Mononuclear cell (primary cell): ENCODE measurements at regions not wholly inside any gene's neighbourhood (a gene's known extent, or its start where the extent isn't known, plus 50 kb on each side); places are given as distances from the start of the nearest gene placed in this dataset.

ENCODE experiments used
- H3K27me3 ChIP-seq: 2 replicates; pipeline ENCODE4 v1.6.0; 2011; ENCODE audit warnings: low read length, control low read depth; ENCODE audit not compliant: insufficient read depth
- H3K4me1 ChIP-seq: 2 replicates; pipeline ENCODE4 v1.5.1; 2011; ENCODE audit warnings: mild to moderate bottlenecking, low read length, control low read depth; ENCODE audit not compliant: insufficient read depth
- H3K4me3 ChIP-seq: 2 replicates; pipeline ENCODE4 v1.5.1; 2011; ENCODE audit warnings: mild to moderate bottlenecking, low read length, moderate library complexity
- H3K9me3 ChIP-seq: 2 replicates; pipeline ENCODE4 v1.5.1; 2011; ENCODE audit warnings: low read depth, mild to moderate bottlenecking, control low read depth, low read length

DNA sequence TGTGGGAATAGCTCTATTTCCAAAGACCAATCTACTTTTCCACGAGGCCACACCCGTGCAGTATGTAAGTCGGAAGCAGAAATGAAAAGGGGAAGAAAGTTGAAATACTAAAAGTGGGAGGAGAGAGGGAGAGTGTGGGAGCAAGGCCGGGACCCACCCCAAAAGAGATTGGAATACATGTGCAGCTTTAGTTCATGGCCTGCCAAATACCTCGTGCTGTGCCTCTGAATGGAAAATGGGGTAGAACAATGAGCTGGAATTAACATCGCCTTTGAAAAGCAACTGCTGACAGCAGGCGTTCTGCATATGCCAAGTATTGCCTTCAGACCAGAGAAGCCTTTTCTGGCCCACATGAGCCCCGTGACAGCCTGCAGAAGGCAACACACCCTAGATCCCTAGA, 155.6 kb downstream of the CD83 start:
- Histone ChIP-seq H3K9me3 (no peaks in the 10 kb centered on the region), H3K4me1 (peaks cover 82% of the 10 kb centered on the region)

GRCh38 chr6:14274016-14274415, 156.4 kb downstream of the CD83 start:
- no peak overlapping the region for H3K4me3 ChIP-seq
- H3K27me3 ChIP-seq, result no peaks in the 10 kb centered on the region
- no peaks in the 10 kb centered on the region for H3K9me3 ChIP-seq
- peaks cover 89% of the 10 kb centered on the region for H3K4me1 ChIP-seq

More for the DNA sequence above, 155.6 kb downstream of the CD83 start:
- H3K27me3 ChIP-seq, result no peaks in the 10 kb centered on the region
- no peak overlapping the region for H3K4me3 ChIP-seq

DNA sequence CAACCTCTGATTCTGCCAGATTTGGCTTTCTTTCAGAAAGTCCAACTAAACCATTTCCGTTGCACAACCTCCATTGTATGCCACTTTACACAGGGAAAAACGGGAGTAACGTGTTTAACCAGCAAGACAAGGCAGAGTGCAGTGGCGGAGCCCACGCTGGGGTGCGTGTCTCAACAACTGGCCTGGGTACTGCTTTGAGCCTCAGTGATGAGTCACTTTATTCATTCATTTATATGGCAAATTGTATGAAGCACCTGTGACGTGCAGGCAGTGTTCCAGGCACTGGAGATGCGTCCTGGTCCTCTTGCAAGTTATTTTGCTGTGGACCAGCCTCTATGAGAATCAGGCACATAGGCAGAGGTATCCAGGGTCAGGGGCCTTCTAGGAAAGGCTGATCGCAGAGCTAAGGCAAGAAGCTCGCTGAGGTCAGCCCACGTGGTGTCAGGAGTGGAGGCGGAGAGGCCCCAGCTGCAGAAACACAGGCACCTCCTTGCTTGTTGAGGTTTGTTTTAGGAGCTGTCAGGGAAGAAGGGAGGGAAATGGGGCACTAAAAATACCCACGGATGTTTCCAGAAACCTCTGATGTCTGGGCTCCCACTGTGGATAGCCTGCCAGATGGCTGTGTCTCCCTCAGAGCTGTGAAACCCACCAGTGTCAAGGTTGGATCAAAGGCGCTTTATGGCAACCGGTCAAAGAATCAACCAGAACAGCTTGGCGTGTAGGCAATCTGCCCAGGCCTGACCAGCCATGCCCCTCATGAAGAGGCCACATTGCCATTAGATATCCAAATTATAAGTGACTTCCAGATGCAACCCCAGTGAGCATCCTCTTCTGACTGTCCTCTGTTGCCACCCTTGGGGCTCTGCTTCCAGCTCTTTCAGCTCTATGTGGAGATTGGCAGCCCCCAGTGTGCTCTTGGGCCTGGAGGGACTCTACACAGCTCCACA, 157.2 kb downstream of the CD83 start:
- no peak overlapping the region for H3K4me3 ChIP-seq
- H3K9me3 ChIP-seq, result no peaks in the 10 kb centered on the region
- H3K4me1 ChIP-seq, result peaks cover 83% of the 10 kb centered on the region
- H3K27me3 ChIP-seq, result no peaks in the 10 kb centered on the region

DNA sequence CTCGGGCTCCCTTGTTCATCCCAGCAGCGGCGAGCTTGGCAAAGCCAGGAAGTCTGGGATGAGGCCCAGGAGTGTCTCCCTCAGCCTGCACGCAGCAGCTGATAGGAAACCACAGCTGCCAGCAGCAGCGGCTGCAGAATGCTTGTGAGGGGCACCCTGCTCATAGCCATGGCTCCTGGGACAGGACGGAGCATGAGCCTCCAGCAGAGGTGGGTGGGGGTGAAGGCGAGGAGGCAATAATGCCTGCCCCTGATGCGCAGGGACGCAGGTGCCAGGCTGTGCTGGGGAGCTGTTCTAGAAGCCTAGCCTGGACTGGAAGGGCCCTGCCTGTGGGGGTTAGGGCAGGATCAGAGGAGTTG, 157.9 kb downstream of the CD83 start:
- H3K4me1 ChIP-seq, result peaks cover 77% of the 10 kb centered on the region
- no peaks in the 10 kb centered on the region for H3K9me3 ChIP-seq
- H3K4me3 ChIP-seq, result no peak overlapping the region
- no peaks in the 10 kb centered on the region for H3K27me3 ChIP-seq

DNA sequence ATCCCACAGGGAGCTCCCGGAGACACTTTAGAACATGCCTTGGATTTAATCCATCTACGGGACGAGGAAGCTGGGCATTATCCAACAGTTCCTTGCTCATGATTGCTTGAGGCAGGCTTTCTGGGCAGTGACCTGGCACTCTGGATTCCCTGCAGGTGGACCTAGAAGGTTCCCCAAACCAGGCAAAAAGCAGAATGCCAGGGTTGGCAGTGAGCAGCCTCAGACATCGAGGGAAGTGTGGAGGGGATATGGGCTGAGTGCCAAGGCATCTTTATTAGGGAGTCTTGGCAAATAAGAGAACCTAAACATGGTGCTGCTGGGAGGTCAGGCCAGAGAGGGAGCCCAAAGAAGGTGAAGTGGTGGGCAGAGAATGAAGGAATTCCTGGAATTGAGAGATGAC, 158.5 kb downstream of the CD83 start:
- H3K27me3 ChIP-seq, result no peaks in the 10 kb centered on the region
- H3K9me3 ChIP-seq, result no peaks in the 10 kb centered on the region
- H3K4me1 ChIP-seq, result peaks cover 72% of the 10 kb centered on the region
- no peak overlapping the region for H3K4me3 ChIP-seq

DNA sequence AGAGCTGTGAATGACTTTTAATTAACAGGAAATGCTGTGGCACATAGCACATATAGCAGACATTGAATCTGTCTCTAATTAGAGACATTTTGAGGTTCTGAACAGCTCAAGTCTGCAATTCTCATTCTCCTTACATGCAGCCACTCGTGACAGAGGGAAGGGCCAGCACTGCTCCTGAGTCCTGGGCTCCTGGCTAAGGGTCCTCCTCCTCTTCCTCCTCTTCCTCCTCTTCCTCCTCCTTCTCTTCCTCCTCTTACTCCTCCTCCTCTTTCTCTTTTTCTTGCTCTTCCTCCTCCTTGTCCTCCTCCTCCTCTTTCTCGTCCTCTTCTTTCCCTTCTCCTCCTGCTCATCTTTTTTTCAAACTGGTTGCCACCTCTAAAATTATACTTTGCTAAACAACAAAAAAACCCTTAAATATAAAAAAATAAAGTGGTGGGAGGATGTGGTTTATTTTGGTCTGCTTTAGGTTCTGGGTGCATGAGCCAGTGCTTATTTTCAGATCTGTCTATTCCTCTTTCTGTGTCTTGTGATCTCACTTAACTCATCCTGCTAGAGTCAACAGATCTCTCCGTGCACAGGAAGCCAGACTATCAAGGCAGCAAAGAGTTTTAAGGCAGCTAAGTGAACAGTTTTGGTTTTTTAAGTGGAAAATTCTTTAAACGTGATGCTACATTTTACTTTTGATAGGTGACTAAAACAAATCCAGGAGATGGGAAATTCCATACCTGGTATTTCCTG, 159.3 kb downstream of the CD83 start:
- Histone ChIP-seq H3K27me3 (no peaks in the 10 kb centered on the region), H3K9me3 (no peaks in the 10 kb centered on the region), H3K4me3 (no peak overlapping the region), H3K4me1 (peaks cover 65% of the 10 kb centered on the region)

DNA sequence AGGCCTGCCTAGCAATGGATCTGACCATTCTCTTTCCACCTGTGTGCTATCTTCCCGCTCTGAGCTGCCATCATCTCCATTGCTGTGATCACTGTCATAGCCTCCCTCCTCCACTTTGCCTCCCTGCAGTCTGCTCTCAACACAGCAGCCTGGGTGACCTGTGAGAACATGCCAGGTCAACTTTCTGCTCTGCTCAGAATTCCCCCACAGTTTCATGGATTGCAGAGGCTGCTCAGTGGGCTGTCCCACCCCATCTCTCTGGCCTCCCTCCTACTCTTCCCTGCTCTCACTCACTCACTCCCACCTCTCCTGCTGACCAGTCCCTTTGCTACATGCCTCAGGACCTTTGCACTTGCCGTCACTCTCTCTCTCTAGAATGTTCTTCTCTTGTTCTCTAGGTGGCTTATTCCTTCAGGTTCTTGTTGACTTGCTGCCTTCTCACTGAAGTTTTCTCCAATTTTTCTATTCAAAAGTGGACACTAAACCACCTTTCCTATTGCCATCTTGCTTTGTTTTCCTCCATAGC, 159.9 kb downstream of the CD83 start:
- Histone ChIP-seq H3K4me1 (peaks cover 60% of the 10 kb centered on the region), H3K27me3 (no peaks in the 10 kb centered on the region), H3K4me3 (no peak overlapping the region), H3K9me3 (no peaks in the 10 kb centered on the region)

DNA sequence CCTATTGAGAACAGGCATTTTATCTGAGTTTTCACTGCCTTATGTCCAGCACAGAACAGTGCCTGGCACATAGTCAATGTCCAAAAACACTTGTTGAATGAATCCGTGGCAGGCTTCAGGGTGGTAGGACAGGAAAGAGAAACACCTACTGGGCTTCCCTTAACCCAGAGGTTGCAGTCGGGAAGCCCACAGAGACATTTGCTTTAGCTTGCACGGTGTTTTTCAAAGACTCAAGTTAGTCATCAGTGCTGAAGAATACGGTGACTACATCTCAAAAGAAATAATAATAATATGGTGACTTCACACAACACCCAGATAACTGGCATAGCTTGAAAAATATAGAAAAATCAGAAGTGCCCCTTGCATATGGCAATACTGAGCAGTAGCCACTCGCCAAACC, 160.4 kb downstream of the CD83 start:
- no peaks in the 10 kb centered on the region for H3K9me3 ChIP-seq
- peaks cover 55% of the 10 kb centered on the region for H3K4me1 ChIP-seq
- H3K27me3 ChIP-seq, result no peaks in the 10 kb centered on the region

GRCh38 chr6:14278446-14278845, 160.9 kb downstream of the CD83 start:
- H3K4me1 ChIP-seq, result peaks cover 50% of the 10 kb centered on the region
- no peak overlapping the region for H3K4me3 ChIP-seq
- H3K27me3 ChIP-seq, result no peaks in the 10 kb centered on the region
- no peaks in the 10 kb centered on the region for H3K9me3 ChIP-seq

More for the DNA sequence above, 160.4 kb downstream of the CD83 start:
- H3K4me3 ChIP-seq, result no peak overlapping the region

DNA sequence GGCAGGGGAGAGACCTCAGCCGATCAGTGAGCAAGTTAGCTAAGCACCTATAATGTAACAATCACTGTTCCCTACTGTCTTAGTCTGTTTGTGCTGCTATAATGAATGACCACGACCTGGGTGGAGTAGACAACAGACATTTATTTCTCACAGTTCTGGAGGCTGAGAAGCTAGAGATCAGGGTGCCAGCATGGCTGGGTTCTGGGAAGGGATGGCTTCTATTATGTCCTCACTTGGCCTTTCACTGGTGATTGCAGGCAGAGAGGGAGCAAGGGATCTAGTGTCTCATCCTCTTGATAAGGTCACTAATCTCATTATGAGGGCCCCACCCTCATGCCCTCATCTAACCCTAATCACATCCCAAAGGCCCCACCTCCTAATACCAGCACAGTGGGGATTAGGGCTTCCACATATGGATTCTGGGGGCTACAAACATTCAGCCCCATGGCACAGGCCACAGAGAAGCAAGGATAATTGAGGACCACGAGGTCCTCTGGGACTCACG, 162.5 kb downstream of the CD83 start:
- Histone ChIP-seq H3K4me1 (peaks cover 42% of the 10 kb centered on the region), H3K4me3 (no peak overlapping the region), H3K27me3 (no peaks in the 10 kb centered on the region), H3K9me3 (no peaks in the 10 kb centered on the region)

DNA sequence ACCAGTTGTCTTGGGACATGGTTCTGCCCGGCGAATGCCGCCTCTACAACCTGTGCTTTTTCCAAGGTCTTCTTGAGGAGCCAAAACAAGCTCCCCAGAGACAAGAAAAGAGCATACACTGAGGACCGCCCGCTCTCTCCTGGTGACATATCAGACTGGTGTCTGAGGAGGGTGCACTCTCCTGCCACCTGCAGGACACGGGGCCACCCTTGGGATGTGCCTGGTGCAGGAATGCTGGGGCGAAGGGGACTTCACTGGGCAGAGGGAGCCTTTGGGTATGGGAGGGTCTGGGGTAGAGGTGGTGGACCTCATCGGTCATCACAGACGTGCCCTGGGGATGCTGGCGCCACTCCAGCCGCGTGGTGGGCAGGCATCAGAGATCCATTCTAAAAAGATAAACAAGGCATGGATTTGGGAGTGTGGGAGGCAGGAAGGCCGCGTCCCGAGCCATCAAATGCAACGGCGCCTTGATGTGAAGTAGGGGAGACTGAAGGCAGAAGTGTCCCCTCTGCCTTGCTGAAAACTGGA, 163.3 kb downstream of the CD83 start:
- Histone ChIP-seq H3K4me3 (no peak overlapping the region), H3K27me3 (no peaks in the 10 kb centered on the region), H3K4me1 (peaks cover 34% of the 10 kb centered on the region), H3K9me3 (no peaks in the 10 kb centered on the region)

DNA sequence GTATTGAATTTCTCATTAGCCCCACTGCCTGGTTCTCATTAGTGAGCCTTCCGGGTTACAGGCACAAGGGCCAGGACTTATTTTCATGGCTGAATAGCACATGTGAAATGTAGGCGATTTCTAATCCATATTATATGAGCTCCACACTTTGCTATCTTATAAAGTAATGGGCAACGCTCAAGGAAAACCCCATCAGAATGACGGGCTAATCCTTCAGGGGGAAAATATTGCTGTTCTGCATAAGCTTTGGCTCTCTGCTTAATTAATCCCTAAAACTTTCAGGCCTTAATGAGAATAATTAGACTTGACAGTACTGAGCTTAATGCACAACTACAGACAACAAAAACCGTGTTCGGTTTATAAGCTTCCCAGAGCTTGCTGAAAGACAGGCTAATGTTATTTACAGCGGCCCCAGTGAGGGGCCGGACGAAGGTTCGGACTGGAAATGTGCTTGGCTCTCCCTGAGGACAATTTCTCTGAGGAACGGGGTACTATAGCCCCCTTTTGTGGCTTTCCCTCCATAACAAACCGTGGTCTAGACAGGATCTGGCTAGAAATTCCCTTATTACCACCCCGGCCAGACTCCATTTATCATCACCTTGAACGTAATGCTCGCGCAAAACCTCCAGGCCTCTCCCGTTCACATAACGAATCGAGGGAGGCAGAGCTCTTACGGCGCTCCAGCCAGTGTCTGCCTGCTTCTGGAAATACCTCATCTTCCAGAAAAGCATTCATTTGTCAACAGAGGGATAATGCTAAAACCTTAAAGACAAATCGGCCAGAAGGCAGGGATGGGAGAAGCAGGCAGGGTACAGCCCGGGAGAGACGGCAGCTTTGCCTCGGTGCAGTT, 164.5 kb downstream of the CD83 start:
- H3K27me3 ChIP-seq, result no peaks in the 10 kb centered on the region
- H3K9me3 ChIP-seq, result no peaks in the 10 kb centered on the region
- peaks cover 22% of the 10 kb centered on the region for H3K4me1 ChIP-seq
- H3K4me3 ChIP-seq, result no peak overlapping the region

DNA sequence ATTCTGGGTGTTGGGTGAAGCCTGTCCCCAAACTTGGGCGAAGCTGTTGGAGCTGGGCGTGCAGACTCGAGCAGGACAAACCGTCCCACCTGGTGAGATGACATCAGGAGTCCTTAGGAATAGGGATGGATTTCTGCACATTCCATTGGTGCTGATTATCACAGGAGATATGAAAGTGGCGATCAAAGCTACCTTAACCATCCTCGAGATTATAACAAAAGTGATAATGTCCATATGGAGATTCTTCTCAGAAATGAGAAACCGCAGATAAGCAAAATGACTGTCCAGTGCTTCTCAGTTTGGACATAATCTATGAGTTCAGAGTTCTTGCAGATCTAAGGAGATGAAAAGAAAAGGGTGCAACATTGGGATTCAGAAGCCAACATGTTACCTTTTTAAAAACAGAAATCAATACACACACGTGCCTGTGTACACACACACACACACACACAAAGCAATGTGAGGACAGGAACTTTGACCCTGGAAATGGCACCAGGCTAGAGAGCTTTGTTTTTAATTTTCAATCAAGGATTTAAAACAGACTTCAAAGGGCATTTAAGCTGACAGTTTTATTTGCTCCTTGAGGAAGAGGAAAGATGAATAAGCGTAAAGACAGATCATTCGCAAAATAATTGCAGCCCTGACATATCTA, 165.4 kb downstream of the CD83 start:
- no peaks in the 10 kb centered on the region for H3K9me3 ChIP-seq
- peaks cover 12% of the 10 kb centered on the region for H3K4me1 ChIP-seq
- no peaks in the 10 kb centered on the region for H3K27me3 ChIP-seq
- no peak overlapping the region for H3K4me3 ChIP-seq
